Ascending aorta (tissue), 2 donors: ENCODE measurements at regions not wholly inside any gene's neighbourhood (a gene's known extent, or its start where the extent isn't known, plus 50 kb on each side); places are given as distances from the start of the nearest gene placed in this dataset.

Source experiments
- DNase-seq, 2 donors: peaks; one replicate each; pipeline ENCODE4 v3.0.0-alpha.2; 2019; ENCODE audit warnings: low spot score in 2 of 2
- H3K27ac ChIP-seq, 2 donors: fragments of 200-600 bp; sonication (generic); one replicate each; pipeline ENCODE4 v1.5.1; 2016 to 2017; ENCODE audit warnings: mild to moderate bottlenecking in 1 of 2
- H3K27me3 ChIP-seq: fragments of 200-600 bp; sonication (generic); one replicate; pipeline ENCODE4 v1.5.1; 2017
- H3K36me3 ChIP-seq, 2 donors: fragments of 200-600 bp; sonication (generic); one replicate each; pipeline ENCODE4 v1.5.1; 2016
- H3K4me1 ChIP-seq, 2 donors: fragments of 200-600 bp; sonication (generic); one replicate each; pipeline ENCODE4 v1.5.1; 2016 to 2017; ENCODE audit warnings: mild to moderate bottlenecking in 1 of 2
- H3K4me3 ChIP-seq, 2 donors: fragments of 200-600 bp; sonication (generic); one replicate each; pipeline ENCODE4 v1.5.1; 2016 to 2017; ENCODE audit warnings: mild to moderate bottlenecking in 1 of 2
- H3K9me3 ChIP-seq, 2 donors: fragments of 200-600 bp; sonication (generic); one replicate each; pipeline ENCODE4 v1.5.1; 2016
- CTCF ChIP-seq, 3 experiments: fragments of 200-600 bp in 2 of 3; fragments of 450-650 bp in 1 of 3; sonication (generic) in 2 of 3; IDR thresholded peaks; one replicate each; pipeline ENCODE4 v1.5.1; 2016 to 2019; ENCODE audit warnings: antibody characterized with exemption in 3 of 3, mild to moderate bottlenecking in 1 of 3, moderate library complexity in 1 of 3
- intact Hi-C: fragments of 100-400 bp; cut with DNase I; formaldehyde crosslinking; loops from one replicate; pipeline ENCODE4 v1.15.1; 2023

GRCh38 chr9:96160866-96161265, 141.1 kb downstream of the HSD17B3 start:
- intact Hi-C loops, result no loop called here
- Histone ChIP-seq H3K27ac (no peak overlapping the region), H3K4me1 (no peaks in the 10 kb centered on the region), H3K27me3 (no peaks in the 10 kb centered on the region), H3K9me3 (no peaks in the 10 kb centered on the region), H3K4me3 (no peak overlapping the region), H3K36me3 (no peaks in the 10 kb centered on the region)
- no peak for DNase-seq
- no peak for TF ChIP-seq CTCF (IDR thresholded peaks at IDR 0.05)

- Histone ChIP-seq H3K36me3 (no peaks in the 10 kb centered on the region), H3K4me1 (no peaks in the 10 kb centered on the region), H3K4me3 (no peak overlapping the region), H3K27me3 (no peaks in the 10 kb centered on the region), H3K9me3 (no peaks in the 10 kb centered on the region), H3K27ac (no peak overlapping the region)
- intact Hi-C loops, result no loop called here
- peak in 1 of 2 donors; percentile 37 for DNase-seq
- TF ChIP-seq CTCF (IDR thresholded peaks at IDR 0.05), result no peak
Observed at GRCh38 chr9:96160168-96160567, 141.8 kb downstream of the HSD17B3 start.

- Histone ChIP-seq H3K27me3 (no peaks in the 10 kb centered on the region), H3K4me1 (no peaks in the 10 kb centered on the region), H3K9me3 (no peaks in the 10 kb centered on the region), H3K36me3 (no peaks in the 10 kb centered on the region), H3K4me3 (no peak overlapping the region), H3K27ac (no peak overlapping the region)
- intact Hi-C loops, result no loop called here
- no peak for DNase-seq
- no peak for TF ChIP-seq CTCF (IDR thresholded peaks at IDR 0.05)
Observed at GRCh38 chr9:96159596-96159995, 142.4 kb downstream of the HSD17B3 start.

GRCh38 chr9:96158909-96159575, 142.9 kb downstream of the HSD17B3 start:
- Histone ChIP-seq H3K27ac (no peak overlapping the region), H3K9me3 (no peaks in the 10 kb centered on the region), H3K27me3 (no peaks in the 10 kb centered on the region), H3K4me1 (no peaks in the 10 kb centered on the region), H3K36me3 (no peaks in the 10 kb centered on the region), H3K4me3 (no peak overlapping the region)
- no peak for DNase-seq
- TF ChIP-seq CTCF (IDR thresholded peaks at IDR 0.05), result no peak
- intact Hi-C loops, result no loop called here

GRCh38 chr9:96158147-96158546, 143.8 kb downstream of the HSD17B3 start:
- H3K36me3 ChIP-seq, result no peaks in the 10 kb centered on the region
- no peak overlapping the region for H3K4me3 ChIP-seq
- TF ChIP-seq CTCF (IDR thresholded peaks at IDR 0.05), result no peak
- no peaks in the 10 kb centered on the region for H3K9me3 ChIP-seq
- H3K27me3 ChIP-seq, result no peaks in the 10 kb centered on the region
- H3K27ac ChIP-seq, result no peak overlapping the region
- H3K4me1 ChIP-seq, result no peaks in the 10 kb centered on the region
- intact Hi-C loops, result no loop called here
- no peak for DNase-seq

GRCh38 chr9:96157675-96158074, 144.3 kb downstream of the HSD17B3 start:
- H3K4me3 ChIP-seq, result no peak overlapping the region
- no peaks in the 10 kb centered on the region for H3K27me3 ChIP-seq
- H3K4me1 ChIP-seq, result no peaks in the 10 kb centered on the region
- H3K36me3 ChIP-seq, result no peaks in the 10 kb centered on the region
- H3K9me3 ChIP-seq, result no peaks in the 10 kb centered on the region
- TF ChIP-seq CTCF (IDR thresholded peaks at IDR 0.05), result no peak
- intact Hi-C loops, result no loop called here
- H3K27ac ChIP-seq, result no peak overlapping the region
- no peak for DNase-seq
